ENCODE measurements at regions not wholly inside any gene's neighbourhood (a gene's known extent, or its start where the extent isn't known, plus 50 kb on each side); places are given as distances from the start of the nearest gene placed in this dataset.
A peak's percentile ranks its signal among the peaks of the same experiment; 100 is the strongest.

DNA sequence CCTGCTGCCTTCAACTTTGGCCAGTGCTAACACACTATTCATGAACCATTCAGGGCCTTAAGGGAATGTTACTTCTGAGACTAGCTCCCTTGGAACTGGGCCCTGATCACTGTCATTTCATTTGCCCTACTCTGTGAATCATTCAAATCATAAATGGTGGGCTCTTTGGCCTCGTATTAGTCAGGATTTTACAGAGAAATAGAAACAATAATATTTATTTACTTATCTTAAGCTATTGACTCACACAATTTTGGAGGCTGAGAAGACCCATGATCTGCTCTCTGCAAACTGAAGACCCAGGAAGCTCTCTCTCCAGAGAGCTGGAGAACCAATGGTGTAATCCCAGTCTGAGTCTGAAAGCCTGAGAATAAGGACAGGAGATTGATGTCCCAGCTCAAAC lies 398.5 kb downstream of the LRIG3 start:
- no peak for DNase-seq (ENCODE audit: low read depth)

DNA sequence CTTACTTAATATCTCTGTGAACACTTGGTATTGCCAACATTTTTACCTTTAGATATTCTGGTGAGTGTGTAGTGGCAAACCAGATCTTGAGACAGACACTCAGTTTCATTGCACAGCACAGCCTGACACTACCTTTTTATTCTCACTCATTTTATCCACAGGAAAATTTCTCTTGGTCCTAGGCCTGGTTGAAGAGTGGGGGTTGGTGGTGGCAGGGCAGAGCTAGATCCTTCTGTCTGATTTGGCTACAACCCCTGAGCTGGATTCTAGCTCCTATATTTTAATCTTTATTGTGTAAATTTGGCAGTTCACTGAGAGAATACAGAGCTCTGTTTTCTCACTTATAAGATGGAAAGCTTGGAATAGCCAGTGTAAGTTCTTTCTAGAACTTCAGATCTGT lies 396.9 kb downstream of the LRIG3 start:
- DNase-seq (ENCODE audit: low read depth), result no peak

DNA sequence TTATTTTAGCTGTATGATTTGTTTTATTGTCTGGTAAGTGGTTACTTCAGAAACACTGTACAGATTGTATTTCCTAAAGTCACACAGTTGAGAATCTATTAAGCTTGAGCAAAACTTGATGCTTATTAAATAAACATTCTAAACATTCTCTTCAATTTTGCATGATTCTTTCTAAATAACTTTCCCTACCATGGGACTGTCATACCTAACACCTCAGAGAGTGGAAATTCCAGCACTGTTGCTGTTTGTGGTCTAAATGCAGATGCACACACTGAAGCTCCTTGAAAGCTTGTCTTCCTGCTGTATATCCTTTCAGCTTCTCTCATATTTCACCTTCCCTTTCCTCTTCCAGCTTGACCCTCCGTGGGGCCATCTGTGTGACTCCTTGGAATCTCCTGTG lies 392.0 kb downstream of the LRIG3 start:
- no peak for DNase-seq (ENCODE audit: low read depth)

DNA sequence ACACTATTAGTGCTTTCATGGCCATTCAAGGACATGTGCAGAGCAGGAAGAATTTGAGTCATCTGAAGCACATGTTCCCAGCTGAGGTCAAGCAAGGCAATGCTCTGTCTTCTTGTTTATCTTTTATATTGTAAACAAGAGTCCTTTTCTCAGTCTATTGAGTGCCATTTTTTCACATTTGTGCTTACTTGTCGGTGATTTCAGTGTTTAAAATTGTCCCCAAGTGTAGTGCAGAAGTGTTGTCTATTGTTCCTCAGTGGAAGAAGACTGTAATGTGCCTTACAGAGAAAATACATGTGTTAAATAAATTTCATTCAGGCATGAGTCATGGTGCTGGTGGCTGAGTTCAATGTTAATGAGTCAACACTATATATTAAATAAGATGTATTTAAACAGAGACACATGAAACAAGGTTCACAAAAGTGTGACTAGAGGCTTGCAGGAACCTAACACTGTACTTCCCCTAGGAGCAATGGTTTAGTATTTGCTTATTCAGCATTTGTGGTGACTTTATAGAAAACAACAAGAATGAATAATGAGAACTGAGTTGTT lies 391.1 kb downstream of the LRIG3 start:
- peak; percentile 40 for DNase-seq (ENCODE audit: low read depth)

DNA sequence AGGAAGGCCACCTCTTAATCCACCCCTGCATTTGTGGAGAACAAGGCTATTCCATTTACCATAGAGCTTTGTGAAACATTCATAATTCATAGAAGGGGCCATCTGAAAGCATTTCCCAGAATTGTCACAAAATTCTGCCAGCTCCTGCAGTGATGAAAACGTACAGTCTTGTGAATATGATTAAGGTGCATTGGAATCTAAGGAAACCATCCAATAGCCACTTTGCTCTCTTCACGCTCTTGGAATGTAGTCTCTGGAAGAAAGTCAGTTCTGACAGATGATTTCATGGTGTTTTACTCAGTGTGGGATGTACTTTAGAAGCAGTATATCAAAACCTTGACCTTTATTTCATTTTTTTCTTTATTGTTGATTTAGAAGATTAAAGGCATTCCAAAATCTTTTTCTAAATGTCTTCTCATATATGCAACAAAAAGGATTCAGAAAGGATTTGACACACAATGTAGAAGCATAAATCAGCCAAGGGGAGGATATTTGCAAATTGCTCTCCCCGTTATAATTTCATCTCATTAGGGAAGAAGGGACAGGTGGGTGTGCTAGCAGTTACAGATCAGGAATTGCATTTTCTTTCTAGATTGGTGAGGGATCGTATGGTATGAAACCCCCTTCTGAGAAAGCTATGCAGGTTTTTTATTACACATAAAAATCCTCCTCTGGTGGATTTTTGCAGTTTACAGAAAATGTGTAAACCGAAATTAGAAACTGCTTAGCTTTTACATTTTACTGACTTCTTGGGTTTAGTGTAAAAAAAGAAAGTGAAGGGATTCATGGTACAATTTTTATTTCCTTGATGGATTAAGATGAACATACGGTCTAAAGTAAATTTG lies 390.2 kb downstream of the LRIG3 start:
- peak; percentile 75 for DNase-seq (ENCODE audit: low read depth)

DNA sequence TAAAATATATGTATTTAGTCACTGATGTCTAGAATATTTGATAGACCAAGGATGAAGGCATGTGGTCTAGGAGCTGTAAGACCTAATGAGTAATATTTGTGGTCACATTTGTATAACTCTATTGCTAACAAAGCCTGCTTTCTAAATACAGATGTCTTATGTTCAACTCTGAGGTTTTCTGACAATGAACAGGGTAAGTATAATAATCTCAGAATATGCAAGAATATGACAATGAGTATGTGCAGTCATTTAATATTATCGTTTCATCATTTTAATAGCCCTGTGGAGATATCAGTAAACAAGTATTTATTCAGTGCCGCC lies 389.6 kb downstream of the LRIG3 start:
- peak; percentile 31 for DNase-seq (ENCODE audit: low read depth)

DNA sequence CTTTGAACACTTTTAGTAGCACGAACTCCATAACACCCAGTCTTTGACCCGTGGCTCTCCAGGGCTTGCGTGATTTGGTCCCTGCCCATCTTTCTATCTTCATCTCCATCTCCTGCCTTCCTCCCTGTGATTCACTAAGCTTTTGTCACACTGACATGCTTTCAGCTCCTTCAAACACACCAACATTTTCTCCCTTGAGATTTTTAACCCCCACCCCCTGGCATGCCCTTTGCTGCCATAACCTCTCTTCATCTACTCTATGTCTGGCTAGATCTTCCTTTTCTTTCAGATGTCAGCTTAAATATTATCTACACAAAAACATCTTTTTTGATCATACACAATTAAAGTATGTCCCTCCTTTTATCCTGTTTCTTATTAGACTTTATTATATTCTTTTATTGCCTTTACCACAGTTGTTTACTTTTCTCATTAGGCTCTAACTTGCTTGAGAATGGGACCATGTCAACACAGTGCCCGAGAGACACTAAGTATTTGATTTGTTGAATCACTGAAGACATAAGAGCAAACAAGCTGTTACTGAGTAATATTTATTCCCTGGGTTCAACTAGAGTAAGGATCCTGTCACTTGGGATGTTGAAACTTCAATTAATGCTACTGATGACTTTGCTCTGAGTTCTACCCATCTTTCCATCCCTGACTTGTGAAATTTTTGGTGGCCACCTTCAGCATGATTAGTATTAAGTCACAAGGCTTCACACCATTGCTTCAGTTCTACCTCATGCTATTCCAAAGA lies 387.3 kb downstream of the LRIG3 start:
- no peak for DNase-seq (ENCODE audit: low read depth)

DNA sequence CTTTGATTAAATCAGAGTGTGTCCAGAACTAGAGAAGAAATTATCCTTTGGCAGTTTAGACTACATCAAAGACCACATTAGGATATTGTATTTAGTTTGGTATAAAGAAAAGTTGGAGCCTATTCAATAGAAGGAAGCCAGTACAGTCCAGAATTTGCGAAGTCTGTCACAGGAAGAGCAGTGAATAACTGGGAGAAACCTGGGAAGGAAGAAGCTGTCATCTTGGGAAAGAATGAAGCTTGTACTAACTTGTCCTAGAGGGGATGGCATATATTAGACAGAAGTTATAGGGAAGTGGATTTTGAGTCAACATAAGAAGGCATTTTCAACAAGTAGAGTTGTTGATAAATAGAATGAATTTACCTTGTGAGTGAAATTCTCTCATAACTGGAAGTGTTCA lies 386.7 kb downstream of the LRIG3 start:
- no peak for DNase-seq (ENCODE audit: low read depth)

DNA sequence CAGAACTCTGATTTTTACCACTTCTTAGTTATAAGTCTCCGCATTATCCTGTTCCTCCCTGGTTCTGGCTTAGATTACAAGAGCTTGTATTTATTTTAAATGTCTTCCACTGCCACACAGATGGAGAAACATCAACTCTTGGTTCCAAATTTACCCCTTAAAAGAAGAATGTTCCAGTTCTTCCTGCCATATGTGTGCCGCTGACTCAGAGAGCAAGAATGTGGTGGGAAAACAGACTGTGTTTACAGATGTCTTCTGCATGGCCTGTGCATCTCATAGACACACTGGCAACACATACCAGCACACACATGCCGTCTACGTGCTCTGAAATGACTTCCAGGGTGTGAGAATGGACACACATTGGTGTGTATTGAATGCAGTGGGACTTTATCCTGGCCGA lies 383.0 kb downstream of the LRIG3 start:
- DNase-seq (ENCODE audit: low read depth), result peak; percentile 43

DNA sequence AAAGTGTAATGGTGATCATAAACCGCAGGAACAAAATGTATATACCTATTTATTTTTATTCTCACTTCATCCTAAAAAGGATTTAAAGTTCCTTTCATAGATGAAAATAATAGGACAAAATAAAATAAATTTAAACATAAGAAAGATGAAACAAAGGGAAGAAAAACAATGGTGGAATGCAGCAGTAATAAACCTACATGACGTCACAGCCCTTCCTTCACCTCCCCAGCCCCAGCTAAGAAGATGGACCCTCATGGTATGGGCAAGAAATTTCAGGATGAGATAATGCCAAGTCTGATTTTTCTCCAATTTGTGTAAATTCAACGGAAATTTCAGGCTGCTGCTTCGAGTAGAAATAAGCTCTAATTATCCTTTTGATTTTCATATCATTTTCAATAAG lies 381.0 kb downstream of the LRIG3 start:
- DNase-seq (ENCODE audit: low read depth), result no peak

DNA sequence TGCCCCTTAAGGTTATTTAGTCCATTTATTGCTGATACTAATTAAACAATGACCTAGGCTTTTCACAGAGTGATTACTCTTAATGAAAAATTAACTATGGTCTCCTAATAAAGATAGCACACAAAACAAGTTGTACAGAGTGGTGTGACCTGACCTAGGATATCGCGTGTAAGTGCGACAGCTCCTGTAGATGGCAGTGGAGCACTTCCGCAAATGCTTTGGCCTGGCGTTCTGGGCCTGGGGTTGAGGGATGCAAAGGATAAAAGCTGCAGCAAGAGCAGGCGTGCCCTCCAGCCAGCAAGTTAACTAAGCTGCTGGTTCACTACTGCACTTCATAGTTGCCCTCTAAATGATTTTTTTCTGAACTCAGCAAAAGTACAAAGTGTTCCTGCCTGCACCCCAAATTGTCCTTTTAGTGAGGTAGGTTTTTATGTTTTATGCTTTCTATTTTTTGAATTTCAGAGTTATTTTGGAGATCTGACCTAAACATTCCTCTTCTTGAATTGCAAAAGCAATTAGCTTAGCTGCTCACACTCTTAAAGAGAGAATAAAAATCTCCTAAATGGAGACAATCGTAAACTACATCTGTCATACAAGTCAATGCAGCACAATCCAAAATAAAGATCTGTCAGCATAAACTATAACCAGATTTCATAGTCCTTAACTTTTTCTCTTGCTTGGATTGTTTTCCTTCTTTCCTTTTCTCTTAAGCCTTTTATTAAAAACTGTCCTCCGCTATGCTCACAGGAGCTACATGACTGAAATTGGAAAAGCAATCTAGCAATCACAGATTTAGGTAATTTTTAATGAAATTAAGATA lies 379.6 kb downstream of the LRIG3 start:
- DNase-seq (ENCODE audit: low read depth), result peak; percentile 86

DNA sequence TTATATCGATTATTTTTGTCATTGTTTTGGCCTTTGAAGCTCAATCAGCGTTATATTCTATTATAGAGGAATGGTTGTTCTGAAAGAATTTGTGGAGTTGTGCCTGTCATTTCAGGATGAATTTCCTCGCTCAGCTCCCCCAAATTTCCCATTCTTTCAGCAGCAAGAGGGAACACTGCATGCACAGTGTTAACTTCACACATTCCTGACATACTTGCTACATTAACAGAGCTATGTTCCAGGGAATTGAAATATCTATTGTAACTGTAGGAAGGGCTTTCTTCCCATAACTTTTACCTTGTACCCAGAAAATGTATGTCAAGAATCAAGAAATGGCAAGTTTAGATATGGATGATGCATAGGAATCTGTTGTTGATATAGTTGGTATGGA lies 379.0 kb downstream of the LRIG3 start:
- DNase-seq (ENCODE audit: low read depth), result no peak

DNA sequence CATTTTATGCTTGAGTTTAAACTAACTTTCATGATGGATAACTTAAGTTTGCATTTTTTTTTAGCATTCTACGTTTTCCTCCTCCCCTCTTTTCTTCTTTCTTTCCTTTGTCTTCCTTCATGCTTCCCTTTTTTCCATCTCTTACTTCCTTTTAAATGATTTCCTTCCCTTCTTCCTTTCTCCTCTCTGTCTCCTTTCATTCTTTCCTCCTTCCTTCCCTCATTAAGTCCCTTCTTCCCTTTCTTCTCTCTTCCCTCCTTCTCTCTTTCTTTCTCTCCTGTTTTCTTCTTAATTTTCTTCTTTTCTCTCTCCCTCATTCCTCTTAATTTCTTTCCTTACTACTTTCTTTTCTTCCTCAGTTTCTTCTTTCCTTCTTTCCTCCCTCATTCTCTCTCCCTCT lies 376.0 kb downstream of the LRIG3 start:
- DNase-seq (ENCODE audit: low read depth), result no peak

DNA sequence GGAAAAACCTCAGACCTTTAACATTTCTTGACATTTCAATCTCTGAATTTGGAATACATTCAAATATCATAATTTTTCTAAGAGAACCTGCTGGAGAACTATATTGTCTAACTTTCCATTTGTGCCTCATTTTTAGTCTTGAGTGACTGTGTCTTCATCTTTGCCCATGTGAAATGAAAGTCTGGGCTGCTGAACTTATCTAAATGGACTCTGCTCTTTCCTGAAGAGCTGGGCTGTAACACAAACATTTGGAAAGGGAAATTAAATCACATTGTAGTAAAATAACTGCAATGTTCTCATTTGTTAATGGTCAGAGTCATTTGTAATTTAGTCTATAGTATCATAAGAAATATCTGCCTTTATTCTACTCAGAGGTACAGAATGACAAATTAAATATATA lies 373.1 kb downstream of the LRIG3 start:
- no peak for DNase-seq (ENCODE audit: low read depth)

DNA sequence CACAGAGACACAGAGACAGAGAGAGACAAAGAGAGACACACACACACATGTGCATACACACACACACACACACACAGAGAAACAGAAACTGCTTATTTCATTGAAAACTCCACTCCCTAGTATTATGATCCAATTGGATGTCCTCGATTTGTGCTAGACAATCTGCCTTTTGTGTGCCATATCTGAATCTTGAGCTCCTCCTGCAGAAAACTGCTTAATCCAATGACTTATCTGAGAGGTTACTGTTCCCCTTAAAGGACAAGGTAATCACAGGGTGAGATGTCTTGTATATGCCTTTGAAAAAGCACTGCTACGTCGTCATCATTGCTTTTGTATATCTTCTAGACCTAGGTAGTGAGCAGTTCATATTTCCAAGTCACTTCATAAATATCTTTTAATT lies 371.5 kb downstream of the LRIG3 start:
- no peak for DNase-seq (ENCODE audit: low read depth)

DNA sequence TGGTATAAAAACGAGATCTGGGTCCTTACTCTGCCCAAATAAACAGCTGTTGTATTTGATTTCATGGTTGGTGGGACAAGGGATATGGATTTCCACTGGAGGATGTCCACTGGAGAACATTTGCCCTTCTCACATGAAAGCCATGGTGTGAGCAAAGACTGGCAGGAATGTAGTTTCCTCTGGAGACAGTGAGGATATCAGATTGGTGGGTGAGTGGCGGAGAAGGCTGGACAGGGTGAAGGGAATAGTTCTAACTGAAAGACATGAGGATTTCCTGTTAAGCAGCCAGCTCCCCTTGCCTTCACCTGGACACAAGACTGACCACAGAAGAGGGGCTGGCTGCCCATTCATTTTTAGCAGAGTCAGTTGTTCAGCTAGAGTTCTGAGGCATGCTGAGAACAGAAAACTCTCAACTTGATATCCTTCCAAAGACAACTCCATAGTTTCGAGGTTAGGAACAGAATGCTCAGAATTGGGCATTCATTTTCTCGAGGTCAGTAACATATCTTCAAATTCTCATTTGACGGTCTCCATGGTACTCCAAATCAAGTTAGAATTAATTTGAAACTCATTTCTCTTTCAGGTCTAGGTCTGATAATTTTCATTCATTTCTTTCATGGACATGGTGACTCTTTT lies 365.7 kb downstream of the LRIG3 start:
- no peak for DNase-seq (ENCODE audit: low read depth)

DNA sequence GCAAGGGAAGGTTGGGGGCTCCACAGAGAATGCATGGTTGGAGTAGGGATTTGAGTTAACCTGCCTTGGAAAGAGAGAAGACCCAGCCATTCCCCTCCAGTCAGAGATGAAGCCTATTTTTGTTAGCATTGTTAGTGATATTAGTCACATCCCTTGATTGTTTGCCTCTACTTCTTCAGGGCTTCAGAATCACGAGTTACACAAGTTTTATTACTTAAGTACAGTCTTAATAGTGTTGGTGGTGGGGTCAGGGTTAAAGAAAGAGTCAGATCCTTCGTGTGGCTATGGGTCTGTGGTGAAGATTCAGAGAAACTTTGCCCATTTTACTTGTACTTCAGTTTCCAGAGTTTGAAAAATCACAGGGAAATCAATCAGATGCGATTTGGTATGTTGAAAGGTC lies 363.1 kb downstream of the LRIG3 start:
- DNase-seq (ENCODE audit: low read depth), result no peak

DNA sequence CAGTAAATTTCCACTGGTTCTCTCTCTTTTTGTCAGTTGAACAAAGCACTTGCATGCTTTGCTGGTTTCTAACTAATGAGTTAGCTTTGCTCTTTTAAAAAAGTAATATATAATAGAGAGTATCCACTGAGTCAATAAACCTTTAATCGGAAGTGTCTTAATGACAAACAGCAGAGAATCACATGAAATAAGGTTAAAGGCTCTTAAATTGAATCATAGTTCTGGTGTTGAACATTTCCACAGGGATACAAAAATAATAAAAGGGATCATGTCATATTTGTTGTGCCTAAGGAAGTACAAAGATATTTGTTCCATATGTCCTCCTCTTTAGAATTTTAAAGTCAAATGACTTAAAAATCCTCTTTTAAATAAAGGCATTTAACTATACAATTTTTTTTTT lies 362.6 kb downstream of the LRIG3 start:
- DNase-seq (ENCODE audit: low read depth), result no peak

DNA sequence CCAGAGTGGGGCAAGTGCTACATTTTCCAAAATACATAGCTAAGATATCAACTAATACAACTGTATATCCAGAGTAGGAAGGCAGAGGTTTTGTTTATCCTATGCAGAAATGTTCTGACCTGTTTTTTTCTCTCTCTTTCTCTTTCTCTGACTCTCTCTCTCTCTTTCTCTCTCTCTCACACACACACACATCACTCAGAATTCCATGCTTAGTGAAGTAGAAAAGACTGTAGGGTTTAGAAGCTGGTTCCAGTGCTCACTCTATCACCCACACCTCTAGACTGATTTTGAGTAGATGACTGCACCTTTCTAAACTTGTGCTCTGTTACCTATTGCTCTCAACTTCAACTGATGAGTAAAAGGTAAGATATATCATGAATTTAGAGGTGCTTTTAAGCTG lies 356.7 kb downstream of the LRIG3 start:
- DNase-seq (ENCODE audit: low read depth), result no peak

DNA sequence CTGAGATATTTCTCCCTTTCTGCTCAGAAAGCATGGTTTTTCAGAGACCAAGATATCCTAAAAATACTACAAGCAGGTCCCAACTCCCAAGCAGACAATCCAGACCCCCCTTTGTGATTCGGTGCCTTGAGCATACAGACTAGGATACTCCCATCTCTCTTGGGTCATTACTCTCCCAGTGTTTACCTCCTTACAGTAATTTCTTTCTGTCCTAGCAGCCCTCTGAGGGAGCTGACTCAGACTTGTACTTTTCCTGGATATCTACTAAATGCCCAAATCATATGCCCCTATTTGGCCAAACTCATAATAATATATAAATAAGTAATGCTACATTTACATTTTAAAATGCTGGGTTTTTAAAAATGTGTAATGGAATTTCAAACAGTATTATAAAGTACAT lies 355.6 kb downstream of the LRIG3 start:
- no peak for DNase-seq (ENCODE audit: low read depth)

DNA sequence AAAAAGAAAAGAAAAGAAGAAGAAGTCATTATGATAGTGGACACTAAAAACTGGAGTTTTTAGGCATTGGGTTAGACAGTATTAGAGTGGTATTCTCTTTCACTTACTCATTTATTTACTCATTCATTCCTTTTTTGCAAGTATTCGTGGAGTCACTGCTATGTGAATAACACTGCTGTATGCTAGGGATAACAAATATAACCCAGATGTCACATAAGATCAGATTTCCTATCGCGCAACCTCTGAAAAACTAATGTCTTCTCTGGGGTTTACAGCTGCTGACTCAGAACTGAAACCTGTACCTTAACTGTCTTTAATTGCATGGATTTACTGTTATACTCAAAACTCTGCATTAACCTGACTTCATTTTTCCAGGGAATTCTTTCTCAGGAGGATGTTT lies 353.7 kb downstream of the LRIG3 start:
- DNase-seq (ENCODE audit: low read depth), result peak; percentile 61
